SW480 (cell line): ENCODE measurements at regions not wholly inside any gene's neighbourhood (a gene's known extent, or its start where the extent isn't known, plus 50 kb on each side); places are given as distances from the start of the nearest gene placed in this dataset.
"Not testable (repeated sequence)": the region's sequence is repeated elsewhere in the genome, so short reads cannot be mapped to it uniquely, and the experiment has no call there.

ENCODE experiments used
- DNase-seq: peaks from one replicate; pipeline ENCODE4 v3.0.0-alpha.2; 2016; ENCODE audit warnings: low spot score

- DNase-seq = no peak
Observed at GRCh38 chrX:74251006-74251930, 52.7 kb upstream of the ZCCHC13 start.

- no peak for DNase-seq
Observed at GRCh38 chrX:74250574-74250973, 53.4 kb upstream of the ZCCHC13 start.

- DNase-seq = no peak
Observed at GRCh38 chrX:74249963-74250362, 54.0 kb upstream of the ZCCHC13 start.

- DNase-seq = no peak
Observed at GRCh38 chrX:74248889-74249288, 55.1 kb upstream of the ZCCHC13 start.

- DNase-seq = peak; percentile 25
Observed at GRCh38 chrX:74246524-74246923, 57.5 kb upstream of the ZCCHC13 start.

DNA sequence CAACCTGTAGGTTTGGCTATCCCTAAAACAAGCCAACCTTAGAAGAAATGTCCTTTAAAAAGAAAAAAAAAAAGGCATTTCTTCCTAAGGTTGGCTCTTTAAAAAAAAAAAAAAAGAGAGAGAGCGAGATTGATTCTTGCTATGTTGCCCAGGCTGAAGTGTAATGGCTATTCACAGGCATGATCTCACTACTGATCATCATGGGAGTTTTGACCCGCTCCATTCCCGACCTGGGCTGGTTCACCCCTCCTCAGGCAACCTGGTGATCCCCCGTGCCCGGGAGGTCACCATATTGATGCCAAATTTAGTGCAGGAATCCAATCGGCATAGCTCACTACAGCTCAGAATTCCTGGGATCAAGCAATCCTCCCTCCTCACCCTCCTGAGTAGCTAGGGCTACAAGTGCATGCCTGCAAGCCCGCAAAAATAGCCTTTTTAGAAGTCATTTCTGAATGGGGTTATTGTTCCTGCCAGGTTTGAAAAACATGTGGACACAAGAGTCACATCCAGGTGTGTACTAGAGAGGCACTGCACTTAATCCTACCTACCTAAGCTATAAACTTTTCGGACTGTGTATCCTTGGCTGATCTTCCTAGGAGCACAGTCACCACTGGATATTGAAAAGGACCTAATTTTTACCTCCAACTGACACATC, 61.4 kb upstream of the ZCCHC13 start:
- peak; percentile 66 for DNase-seq

DNA sequence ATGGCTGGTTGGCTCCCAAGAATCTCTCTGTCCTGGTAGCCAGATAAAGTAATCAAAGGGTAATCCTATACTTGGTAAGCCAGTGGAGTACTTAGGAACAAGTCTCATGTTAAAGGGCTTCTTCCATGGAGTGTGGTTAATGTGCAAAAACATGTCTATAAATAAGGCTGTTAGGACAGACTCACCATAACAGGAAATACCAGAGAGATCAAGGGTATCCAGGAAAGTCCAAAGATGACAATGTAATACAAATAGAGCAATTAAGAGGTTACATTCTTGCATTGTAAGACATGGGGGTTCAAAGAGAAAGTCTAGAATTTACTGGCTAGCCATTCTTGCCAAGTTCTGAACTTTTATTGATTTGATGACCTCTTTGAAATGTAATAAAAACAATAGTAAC, 61.9 kb upstream of the ZCCHC13 start:
- DNase-seq = peak; percentile 80

DNA sequence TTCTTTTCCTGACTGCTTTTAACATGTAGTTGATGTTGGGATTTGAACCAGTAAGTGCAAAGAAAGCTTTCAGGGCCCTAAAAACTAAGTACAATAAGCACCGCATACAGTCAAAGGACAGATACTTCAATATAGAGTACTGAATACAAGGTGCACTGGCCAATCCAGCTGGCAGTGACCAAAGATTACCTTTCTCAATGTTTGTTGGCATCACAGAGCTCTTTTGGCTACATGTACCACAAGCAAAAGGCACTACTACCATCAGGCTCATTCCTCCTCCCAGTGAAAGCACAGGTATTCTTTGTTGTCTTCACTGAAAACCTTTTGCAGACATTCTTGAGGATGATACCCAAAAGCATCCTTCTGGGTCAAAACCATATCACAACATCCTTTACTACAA, 65.2 kb upstream of the ZCCHC13 start:
- no peak for DNase-seq

- DNase-seq = no peak
Observed at GRCh38 chrX:74234818-74235217, 69.2 kb upstream of the ZCCHC13 start.

DNA sequence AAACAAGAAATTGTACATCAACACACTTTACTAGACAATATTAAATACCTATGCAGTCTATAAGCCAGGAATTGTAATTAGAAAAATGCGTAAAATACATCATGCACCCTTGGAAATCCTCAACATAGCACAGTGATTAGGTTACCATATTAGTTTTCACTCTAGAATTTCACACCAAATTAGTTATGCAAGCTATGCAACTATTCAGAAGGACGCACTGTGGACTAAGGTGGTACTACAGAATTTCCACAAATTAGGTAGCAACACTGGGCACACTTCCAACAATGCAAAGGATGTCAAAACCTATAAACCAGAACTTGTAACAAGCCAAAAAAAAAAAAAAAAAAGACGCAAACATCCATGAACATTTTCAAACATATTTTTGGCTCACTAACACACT, 71.1 kb upstream of the ZCCHC13 start:
- no peak for DNase-seq

- DNase-seq = no peak
Observed at GRCh38 chrX:74231625-74232024, 72.4 kb upstream of the ZCCHC13 start.

DNA sequence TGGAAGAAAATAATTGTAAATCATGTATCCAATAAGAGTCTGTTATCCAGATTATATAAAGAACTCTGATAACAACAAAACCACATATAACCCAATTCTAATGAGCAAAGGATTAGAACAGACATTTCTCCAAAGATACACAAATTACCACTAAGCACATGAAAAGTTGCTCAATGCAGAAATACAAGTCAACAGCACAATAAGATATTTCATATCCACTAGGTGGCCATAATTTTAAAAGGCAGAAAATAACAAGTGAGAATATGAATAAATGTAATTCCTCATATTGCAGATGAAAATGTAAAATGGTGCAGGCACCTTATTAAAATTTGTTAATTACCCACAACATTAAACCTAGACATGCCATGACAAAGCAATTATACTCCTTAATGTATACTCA, 73.9 kb upstream of the ZCCHC13 start:
- no peak for DNase-seq

DNA sequence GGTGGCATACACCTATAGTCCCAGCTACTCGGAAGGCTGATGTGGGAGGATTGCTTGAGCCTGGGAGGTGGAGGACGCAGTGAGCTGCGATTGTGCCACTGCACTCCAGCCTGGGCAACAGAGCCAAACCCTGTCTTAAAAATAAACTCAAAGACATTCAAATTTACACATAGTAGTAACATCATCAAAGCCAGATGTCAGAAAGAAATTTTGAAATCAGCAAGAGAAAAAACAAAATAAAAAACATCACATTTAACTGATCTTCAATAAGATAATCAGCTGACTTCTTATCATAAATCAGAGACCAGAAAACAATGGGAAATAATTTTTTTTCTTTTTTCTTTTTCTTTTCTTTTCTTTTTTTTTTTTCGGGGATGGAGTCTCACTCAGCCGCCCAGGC, 78.9 kb upstream of the ZCCHC13 start:
- DNase-seq = no peak

DNA sequence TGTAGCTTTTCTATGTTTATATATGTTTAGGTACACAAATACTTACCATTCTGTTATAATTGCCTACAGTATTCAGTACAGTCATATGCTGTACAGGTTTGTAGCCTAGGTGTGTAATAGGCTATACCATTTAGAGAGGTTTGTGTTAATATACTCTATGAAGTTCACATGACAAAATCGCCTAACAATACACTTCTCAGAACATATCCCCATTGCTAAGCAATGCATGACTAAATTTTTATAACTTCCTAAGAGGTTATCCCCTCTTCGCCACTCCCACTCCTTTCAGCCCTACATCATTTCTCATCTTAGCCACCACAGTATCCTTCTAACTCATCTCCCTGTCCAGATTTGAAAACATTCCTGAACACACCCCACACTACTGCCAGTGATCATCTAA, 83.7 kb upstream of the ZCCHC13 start:
- DNase-seq = no peak

- DNase-seq = no peak
Observed at GRCh38 chrX:74218895-74219294, 85.1 kb upstream of the ZCCHC13 start.

GRCh38 chrX:74216421-74216820, 87.6 kb upstream of the ZCCHC13 start:
- no peak for DNase-seq

GRCh38 chrX:74211911-74212310, 92.1 kb upstream of the ZCCHC13 start:
- DNase-seq = no peak

DNA sequence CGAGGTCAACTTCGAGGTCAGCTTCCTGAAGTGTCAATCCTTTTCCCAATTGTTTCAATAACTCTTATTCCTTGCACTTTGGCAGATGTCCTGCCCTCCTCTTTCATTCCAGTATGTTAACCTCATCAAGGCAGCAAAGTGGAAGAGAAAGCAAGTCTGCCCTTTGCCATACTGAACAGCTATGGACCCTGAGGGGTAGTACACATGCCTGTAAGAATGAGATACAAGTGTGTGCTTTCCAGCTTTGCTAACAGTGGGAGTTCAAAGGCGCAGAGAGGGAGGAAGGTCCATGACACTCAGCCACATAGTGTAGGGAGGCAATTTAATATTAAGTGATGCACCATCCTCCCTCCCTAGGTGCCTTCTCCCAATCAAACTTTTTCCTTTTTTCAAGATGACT, 96.4 kb upstream of the ZCCHC13 start:
- DNase-seq = no peak

- no peak for DNase-seq
Observed at GRCh38 chrX:74195605-74196004, 108.4 kb upstream of the ZCCHC13 start.

DNA sequence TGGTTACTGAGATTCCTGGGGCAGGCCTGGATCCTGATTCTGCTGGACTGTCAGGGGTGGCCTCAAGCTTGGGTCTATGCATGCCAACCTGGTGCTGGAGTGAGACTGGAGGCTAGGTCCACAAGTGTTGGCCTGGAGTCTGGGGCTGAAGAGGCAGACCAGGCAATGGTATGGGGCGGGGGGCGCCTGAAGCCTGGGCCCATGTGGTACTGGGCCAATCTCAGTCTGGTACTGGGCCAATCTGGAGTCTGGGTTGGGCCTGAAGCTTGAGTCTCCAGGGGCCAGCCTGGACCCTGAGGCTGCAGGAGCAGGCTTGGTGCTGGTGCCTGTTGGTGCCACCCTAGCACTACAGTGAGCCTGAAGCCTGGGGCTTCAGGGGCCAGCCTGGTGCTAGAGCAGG, 108.9 kb upstream of the ZCCHC13 start:
- DNase-seq = no peak

GRCh38 chrX:74187211-74187610, 116.8 kb upstream of the ZCCHC13 start:
- no peak for DNase-seq

GRCh38 chrX:74183047-74183446, 120.9 kb upstream of the ZCCHC13 start:
- not testable (repeated sequence) for DNase-seq

GRCh38 chrX:74181976-74182375, 122.0 kb upstream of the ZCCHC13 start:
- DNase-seq = not testable (repeated sequence)

GRCh38 chrX:74180716-74181115, 123.3 kb upstream of the ZCCHC13 start:
- DNase-seq = no peak
